SK-N-SH (cell line): ENCODE measurements at regions not wholly inside any gene's neighbourhood (a gene's known extent, or its start where the extent isn't known, plus 50 kb on each side); places are given as distances from the start of the nearest gene placed in this dataset.
"Not testable (repeated sequence)": the region's sequence is repeated elsewhere in the genome, so short reads cannot be mapped to it uniquely, and the experiment has no call there.

ENCODE experiments used
- CTCF ChIA-PET: fragments of 300-600, 350-600 bp; formaldehyde crosslinking; extraction: SDS; loops from one replicate; lab custom pipeline; 2021; lab: Yijun Ruan, JAX
- POLR2A ChIA-PET: fragments of 350-600 bp; sonication (Branson Sonifier 250); formaldehyde crosslinking; extraction: SDS; loops from one replicate; lab custom pipeline; 2020; ENCODE audit warnings: antibody characterized with exemption, inconsistent platforms; lab: Yijun Ruan, JAX
- DNase-seq: peaks from one replicate; pipeline ENCODE4 v3.0.0; 2012
- H2AFZ ChIP-seq: fragments of 200-600 bp; sonication (generic); 2 replicates; pipeline ENCODE4 v1.8.1; 2016; ENCODE audit warnings: antibody characterized with exemption, mild to moderate bottlenecking, low read depth
- H3F3A ChIP-seq: fragments of 200-600 bp; sonication (generic); replicated peaks from 2 replicates; pipeline ENCODE3; 2016; ENCODE audit warnings: antibody characterized with exemption, mild to moderate bottlenecking; ENCODE audit not compliant: insufficient read depth
- H3K27ac ChIP-seq, 2 experiments: fragments of 200-500 bp in 1 of 2; fragments of 200-600 bp in 1 of 2; sonication (Bioruptor generic) in 1 of 2; sonication (generic), shearing (Covaris generic) in 1 of 2; 2 replicates each; pipeline versions ENCODE4 v1.5.1 to v1.6.1; 2014 to 2016; ENCODE audit warnings: low read depth in 2 of 2, inconsistent platforms in 1 of 2, low read length in 1 of 2, mild to moderate bottlenecking in 1 of 2, mixed read lengths in 1 of 2
- H3K27me3 ChIP-seq: fragments of 200-600 bp; sonication (generic), shearing (Covaris generic); 2 replicates; pipeline ENCODE4 v1.6.1; 2016; ENCODE audit warnings: mixed run types; ENCODE audit not compliant: insufficient read depth
- H3K36me3 ChIP-seq, 2 experiments: fragments of 200-500 bp in 1 of 2; fragments of 200-600 bp in 1 of 2; sonication (Bioruptor generic) in 1 of 2; sonication (generic) in 1 of 2; replicated peaks in 1 of 2; 2 replicates each; pipeline versions ENCODE3 to v1.5.1; 2014 to 2016; ENCODE audit warnings: low read length in 1 of 2, mild to moderate bottlenecking in 1 of 2; ENCODE audit not compliant: insufficient read depth in 2 of 2, control insufficient read depth in 1 of 2
- H3K4me1 ChIP-seq, 2 experiments: fragments of 200-500 bp in 1 of 2; fragments of 200-600 bp in 1 of 2; sonication (Bioruptor generic) in 1 of 2; sonication (generic), shearing (Covaris generic) in 1 of 2; 2 replicates each; pipeline versions ENCODE4 v1.5.1 to v1.6.1; 2014 to 2016; ENCODE audit warnings: low read depth in 1 of 2, low read length in 1 of 2, mixed run types in 1 of 2; ENCODE audit not compliant: insufficient read depth in 2 of 2, control insufficient read depth in 1 of 2
- H3K4me2 ChIP-seq: fragments of 200-600 bp; sonication (generic), shearing (Covaris generic); 2 replicates; pipeline ENCODE4 v1.6.1; 2017; ENCODE audit warnings: mixed run types
- H3K4me3 ChIP-seq, 2 experiments: fragments of 200-500 bp in 1 of 2; fragments of 200-600 bp in 1 of 2; sonication (Bioruptor generic) in 1 of 2; sonication (generic), shearing (Covaris generic) in 1 of 2; 2 replicates each; pipeline versions ENCODE4 v1.5.1 to v1.8.1; 2014 to 2016; ENCODE audit warnings: low read depth in 2 of 2, inconsistent platforms in 1 of 2, low read length in 1 of 2, mild to moderate bottlenecking in 1 of 2, mixed read lengths in 1 of 2, moderate library complexity in 1 of 2
- H3K79me2 ChIP-seq: fragments of 200-600 bp; sonication (generic); 2 replicates; pipeline ENCODE4 v1.8.1; 2017; ENCODE audit warnings: mild to moderate bottlenecking; ENCODE audit not compliant: insufficient read depth
- H3K9ac ChIP-seq: fragments of 200-600 bp; sonication (generic); 2 replicates; pipeline ENCODE4 v1.6.1; 2017; ENCODE audit warnings: mixed run types
- H3K9me2 ChIP-seq: fragments of 200-600 bp; sonication (generic); 2 replicates; pipeline ENCODE4 v1.6.1; 2017; ENCODE audit warnings: mixed run types
- H3K9me3 ChIP-seq: fragments of 200-600 bp; sonication (generic); 2 replicates; pipeline ENCODE4 v1.6.1; 2017; ENCODE audit warnings: mixed run types, mild to moderate bottlenecking, moderate library complexity
- H4K20me1 ChIP-seq: fragments of 200-600 bp; sonication (generic); 2 replicates; pipeline ENCODE4 v1.6.1; 2017; ENCODE audit warnings: mild to moderate bottlenecking, mixed run types; ENCODE audit not compliant: insufficient read depth
- ELF1 ChIP-seq: IDR thresholded peaks from 2 replicates; pipeline ENCODE4 v1.4.0; 2012
- FOXM1 ChIP-seq: IDR thresholded peaks from 2 replicates; pipeline ENCODE4 v1.4.0; 2012; ENCODE audit warnings: low read depth, mild to moderate bottlenecking
- MXI1 ChIP-seq: IDR thresholded peaks from 2 replicates; pipeline ENCODE4 v1.6.1; 2012; ENCODE audit warnings: mild to moderate bottlenecking, low read depth, low read length, improper control_type of control experiment
- NFIC ChIP-seq: IDR thresholded peaks from 2 replicates; pipeline ENCODE4 v1.4.0; 2012; ENCODE audit warnings: borderline replicate concordance
- PBX3 ChIP-seq: IDR thresholded peaks from 2 replicates; pipeline ENCODE4; 2012
- RXRA ChIP-seq: IDR thresholded peaks from 2 replicates; pipeline ENCODE4 v1.4.0; 2012; ENCODE audit warnings: low read depth, mild to moderate bottlenecking, borderline replicate concordance
- ZBTB33 ChIP-seq: IDR thresholded peaks from 2 replicates; pipeline ENCODE4 v1.4.0; 2012; ENCODE audit warnings: low read depth, borderline replicate concordance
- WGBS: methylation state at CpG from one replicate; pipeline ENCODE4 v1.1.6; 2017; ENCODE audit warnings: low lambda C conversion rate; 5-methylcytosine and 5-hydroxymethylcytosine counted together

GRCh38 chr12:59329462-59329861 lies 266.4 kb upstream of the SLC16A7 start:
- no peak overlapping the region for H3K27ac ChIP-seq
- H3K79me2 ChIP-seq: no peaks in the 10 kb centered on the region
- no peak overlapping the region for H3K4me3 ChIP-seq
- DNase-seq: no peak
- no peaks in the 10 kb centered on the region; the same call in 1 of the 2 replicates for H3K27me3 ChIP-seq
- CTCF ChIA-PET: no interaction called here
- no peaks in the 10 kb centered on the region for H3F3A ChIP-seq
- no peaks in the 10 kb centered on the region for H3K36me3 ChIP-seq
- POLR2A ChIA-PET: no interaction called here
- H3K9me2 ChIP-seq: no peaks in the 10 kb centered on the region
- H3K4me2 ChIP-seq: no peak overlapping the region
- H4K20me1 ChIP-seq: no peaks in the 10 kb centered on the region
- no peak overlapping the region for H3K9ac ChIP-seq
- H2AFZ ChIP-seq: no peak overlapping the region
- no peaks in the 10 kb centered on the region for H3K4me1 ChIP-seq
- peaks cover 4% of the 10 kb centered on the region; the same call in 1 of the 2 replicates for H3K9me3 ChIP-seq
- WGBS: 2% methylated on average over 2 of the region's 2 CpGs
- TF ChIP-seq RXRA (no peak), NFIC (no peak), MXI1 (no peak), ZBTB33 (no peak), PBX3 (no peak), FOXM1 (no peak), ELF1 (no peak)

GRCh38 chr12:59328395-59329075 lies 267.3 kb upstream of the SLC16A7 start:
- H3K9ac ChIP-seq, H3K4me3 ChIP-seq, H3K9me2 ChIP-seq, H3K79me2 ChIP-seq, H3K27ac ChIP-seq, H2AFZ ChIP-seq, H4K20me1 ChIP-seq, DNase-seq, POLR2A ChIA-PET, H3K9me3 ChIP-seq, H3K4me2 ChIP-seq, H3F3A ChIP-seq, CTCF ChIA-PET, H3K4me1 ChIP-seq, H3K36me3 ChIP-seq, H3K27me3 ChIP-seq: not testable (repeated sequence)
- 14% methylated on average over 13 of the region's 15 CpGs for WGBS

- H3K4me2 ChIP-seq, POLR2A ChIA-PET, H4K20me1 ChIP-seq, CTCF ChIA-PET, H2AFZ ChIP-seq, H3K4me1 ChIP-seq, H3K9me3 ChIP-seq, H3K9ac ChIP-seq, H3K27me3 ChIP-seq, H3K36me3 ChIP-seq, DNase-seq, H3K27ac ChIP-seq, H3K4me3 ChIP-seq, H3K79me2 ChIP-seq, H3F3A ChIP-seq, H3K9me2 ChIP-seq: not testable (repeated sequence)
- 0% methylated on average over 7 of the region's 12 CpGs for WGBS
These were observed 269.4 kb upstream of the SLC16A7 start for GRCh38 chr12:59326457-59326856.
